ENCODE measurements at regions not wholly inside any gene's neighbourhood (a gene's known extent, or its start where the extent isn't known, plus 50 kb on each side); places are given as distances from the start of the nearest gene placed in this dataset.
"Not testable (repeated sequence)": the region's sequence is repeated elsewhere in the genome, so short reads cannot be mapped to it uniquely, and the experiment has no call there.

DNA sequence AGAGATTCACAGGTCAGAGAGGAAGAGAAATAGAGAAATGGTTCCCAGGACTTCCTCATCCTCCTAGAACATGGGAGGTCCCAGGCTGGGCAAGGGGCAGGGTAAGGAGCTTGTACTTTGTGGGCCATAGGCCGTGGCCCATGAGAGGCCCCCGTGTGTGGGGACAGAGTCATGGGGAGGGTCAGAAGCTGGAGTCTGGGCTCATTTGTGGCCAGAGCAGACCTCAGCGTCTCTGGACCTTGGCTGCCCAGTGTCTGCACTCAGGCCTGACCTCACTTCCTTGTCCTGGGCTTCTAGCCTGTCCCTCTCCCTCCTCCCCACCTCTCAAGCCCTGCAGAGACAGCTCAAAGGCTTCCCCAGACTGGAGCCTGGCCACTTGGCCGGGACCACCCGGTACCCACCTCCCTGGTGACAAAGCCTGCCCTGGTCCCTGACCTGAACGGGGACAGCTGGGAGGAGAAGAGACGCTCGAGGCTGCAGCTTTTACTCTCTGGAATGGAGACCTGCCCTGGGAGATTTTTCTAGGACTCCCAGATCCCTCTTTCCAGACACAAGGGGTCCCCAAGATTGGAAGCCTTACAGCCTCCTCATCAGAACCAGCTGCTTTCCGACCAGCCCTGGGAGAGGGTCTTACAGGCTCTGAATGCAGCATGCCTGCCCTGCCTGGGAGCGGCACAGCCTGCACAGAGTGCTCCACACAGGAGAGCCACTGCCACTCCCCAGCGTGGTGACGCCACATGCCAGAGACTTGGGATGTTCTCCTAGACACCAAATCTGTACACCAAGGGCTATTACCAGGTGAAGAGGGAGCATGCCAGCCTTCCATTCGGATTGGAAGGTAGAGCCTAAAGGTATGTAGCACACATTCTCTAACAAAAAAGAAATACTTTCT, 569.0 kb upstream of the B3GAT1 start:
- no peak for DNase-seq (ENCODE audit: low spot score)

DNA sequence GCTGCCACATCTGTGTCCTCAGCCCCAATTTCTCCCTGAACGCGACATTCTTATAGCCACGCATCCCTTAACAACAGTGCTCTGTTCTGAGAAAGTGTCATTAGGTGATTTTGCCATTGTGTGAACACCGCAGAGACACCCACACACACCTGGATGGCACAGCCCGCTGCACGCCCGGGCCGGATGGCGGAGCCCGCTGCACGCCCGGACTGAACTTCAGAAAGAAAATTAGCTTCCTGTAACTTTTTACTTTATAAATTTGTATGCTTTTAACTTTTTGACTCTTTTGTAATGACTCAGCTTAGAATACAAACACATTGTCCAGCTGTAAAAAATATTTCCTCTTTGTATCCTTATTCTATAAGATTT, 567.0 kb upstream of the B3GAT1 start:
- not testable (repeated sequence) for DNase-seq (ENCODE audit: low spot score)

DNA sequence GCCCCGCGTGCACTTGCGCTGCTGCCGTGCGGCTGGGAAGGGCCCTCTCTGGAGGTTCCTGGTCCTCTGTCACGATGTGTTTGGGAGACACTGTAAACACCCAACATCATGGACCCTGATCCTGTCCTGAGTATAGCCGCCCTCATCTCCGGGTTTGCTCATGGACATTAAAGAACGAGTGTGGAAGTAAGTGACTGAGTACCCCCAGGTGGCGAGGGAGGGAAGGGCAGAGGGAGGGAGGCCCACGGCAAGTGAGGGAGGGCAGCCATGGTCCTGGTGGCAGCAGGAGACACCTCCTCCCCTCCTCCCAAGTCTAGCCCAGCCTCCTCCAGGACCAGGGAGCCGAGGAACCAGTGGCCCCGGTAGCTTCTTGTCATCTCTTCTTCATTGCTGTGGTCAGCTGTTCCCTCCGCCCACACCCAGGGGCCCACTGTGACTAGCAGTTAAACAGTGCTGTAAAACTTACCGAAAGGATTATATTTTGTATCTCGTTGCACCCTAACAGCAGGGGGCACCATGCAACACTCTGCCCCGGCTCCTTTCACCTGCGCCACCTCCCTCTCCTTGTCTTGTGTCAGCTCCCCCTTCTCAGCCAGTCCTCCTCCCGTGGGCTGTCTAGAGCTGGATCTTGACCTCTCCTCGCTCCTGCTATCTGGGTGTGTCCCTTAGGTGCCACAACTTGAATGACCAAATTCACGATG, 566.5 kb upstream of the B3GAT1 start:
- DNase-seq (ENCODE audit: low spot score), result no peak

DNA sequence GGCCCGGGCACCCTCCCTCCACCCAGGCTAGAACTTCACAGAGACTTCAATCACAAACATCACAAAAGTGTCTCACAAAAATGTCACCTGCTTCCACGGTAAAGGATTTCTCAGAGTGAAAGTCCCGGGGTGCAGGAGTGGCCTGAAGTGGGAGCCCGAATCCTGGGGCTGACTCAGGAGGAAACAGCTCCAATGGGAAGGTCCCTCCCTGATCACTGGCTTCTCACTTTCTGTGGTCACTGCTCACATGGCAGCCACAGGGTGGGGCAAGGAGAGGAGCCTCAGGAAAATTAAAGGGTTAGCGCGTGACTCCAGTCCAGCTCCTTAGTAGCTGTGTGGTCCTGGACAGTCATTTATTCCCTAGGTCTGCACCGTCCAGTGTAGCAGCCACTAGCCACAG, 564.5 kb upstream of the B3GAT1 start:
- DNase-seq (ENCODE audit: low spot score), result no peak

DNA sequence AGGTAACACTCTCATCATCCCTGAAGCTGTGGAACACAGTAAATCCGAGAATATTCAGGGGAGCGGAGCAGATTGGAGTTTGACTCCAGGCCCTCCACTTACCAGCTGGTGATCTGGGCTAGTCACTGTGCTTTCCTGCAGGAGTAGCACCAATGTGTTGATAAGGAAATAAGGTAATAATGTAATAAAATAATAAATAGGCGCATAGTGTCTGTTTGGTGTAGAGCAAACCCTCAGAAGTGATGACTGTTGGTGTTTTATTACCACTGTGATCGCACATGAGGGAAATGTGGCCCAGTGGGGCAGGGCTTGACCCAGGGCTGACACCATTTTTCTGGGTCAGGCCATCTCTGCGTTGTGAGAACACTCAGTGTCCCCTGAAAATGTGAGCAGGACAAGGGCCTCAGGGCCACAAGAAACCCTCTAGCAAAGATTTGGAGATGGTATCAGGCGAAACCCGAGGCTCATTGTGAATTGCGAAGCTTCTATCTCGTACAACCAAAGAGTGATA, 563.9 kb upstream of the B3GAT1 start:
- no peak for DNase-seq (ENCODE audit: low spot score)

DNA sequence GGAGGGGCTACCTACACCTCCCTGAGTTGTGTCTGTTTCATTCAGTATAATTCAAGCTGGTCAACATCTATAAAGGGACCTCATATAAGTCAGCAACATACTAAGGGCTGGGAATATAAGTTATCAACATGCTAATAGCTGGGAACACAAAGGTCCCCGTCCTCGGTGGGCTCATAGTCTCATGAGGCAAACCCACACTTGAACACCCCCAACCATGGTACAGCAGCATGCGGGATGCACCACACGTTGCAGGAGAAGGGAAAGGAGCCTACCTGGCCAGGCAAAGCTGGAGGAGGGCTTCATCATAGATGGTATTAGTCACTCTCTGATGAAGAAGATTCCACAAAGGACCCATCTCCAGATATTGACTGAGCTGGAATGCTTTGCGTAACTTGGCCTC, 561.8 kb upstream of the B3GAT1 start:
- DNase-seq (ENCODE audit: low spot score), result no peak

DNA sequence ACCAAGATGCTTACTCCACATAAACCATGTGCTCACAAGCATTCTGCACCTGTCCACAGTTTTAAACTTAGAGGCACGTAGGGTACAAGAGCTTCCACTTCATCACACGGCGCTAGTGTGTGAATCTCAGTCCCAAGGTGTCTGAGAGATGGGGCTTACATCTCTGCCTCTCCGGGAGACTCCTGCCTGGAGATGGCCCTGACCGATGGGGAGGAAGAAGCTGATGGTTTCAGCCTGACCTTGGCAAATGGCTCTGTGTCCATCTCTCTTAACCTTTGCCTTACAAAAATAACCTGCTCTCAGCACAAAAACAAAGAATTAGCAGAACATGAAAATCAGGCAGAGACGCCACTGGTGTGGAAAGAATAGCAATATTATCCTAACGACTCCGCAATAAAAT, 559.3 kb upstream of the B3GAT1 start:
- DNase-seq (ENCODE audit: low spot score), result no peak

DNA sequence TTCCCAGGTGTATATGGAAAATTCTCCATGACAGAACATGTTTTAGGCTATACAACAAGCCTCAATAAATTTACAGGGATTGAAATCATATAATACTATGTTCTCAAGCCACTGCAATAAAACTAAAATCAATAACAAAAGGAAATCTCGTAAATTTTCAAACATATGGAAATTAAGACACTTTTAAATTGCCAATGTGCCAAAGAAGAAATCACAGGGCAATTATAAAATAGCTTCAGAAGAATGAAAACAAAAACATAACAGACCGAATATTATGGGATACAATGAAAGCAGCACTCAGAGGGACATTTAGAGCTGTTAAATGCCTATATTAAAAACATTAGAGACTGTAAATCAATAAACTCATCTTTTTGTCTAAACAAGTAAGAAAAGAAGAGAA, 555.7 kb upstream of the B3GAT1 start:
- DNase-seq (ENCODE audit: low spot score), result no peak

DNA sequence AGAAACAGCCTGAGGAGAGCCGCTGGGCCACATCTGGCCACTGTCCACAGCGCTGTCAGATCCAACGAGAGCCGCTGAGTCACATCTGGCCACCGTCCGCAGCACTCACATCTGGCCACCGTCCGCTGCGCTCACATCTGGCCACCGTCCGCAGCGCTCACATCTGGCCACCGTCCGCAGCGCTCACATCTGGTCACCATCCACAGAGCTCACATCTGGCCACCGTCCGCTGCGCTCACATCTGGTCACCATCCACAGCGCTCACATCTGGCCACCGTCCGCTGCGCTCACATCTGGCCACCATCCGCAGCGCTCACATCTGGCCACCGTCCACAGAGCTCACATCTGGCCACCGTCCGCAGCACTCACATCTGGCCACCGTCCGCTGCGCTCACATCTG, 549.3 kb upstream of the B3GAT1 start:
- not testable (repeated sequence) for DNase-seq (ENCODE audit: low spot score)

DNA sequence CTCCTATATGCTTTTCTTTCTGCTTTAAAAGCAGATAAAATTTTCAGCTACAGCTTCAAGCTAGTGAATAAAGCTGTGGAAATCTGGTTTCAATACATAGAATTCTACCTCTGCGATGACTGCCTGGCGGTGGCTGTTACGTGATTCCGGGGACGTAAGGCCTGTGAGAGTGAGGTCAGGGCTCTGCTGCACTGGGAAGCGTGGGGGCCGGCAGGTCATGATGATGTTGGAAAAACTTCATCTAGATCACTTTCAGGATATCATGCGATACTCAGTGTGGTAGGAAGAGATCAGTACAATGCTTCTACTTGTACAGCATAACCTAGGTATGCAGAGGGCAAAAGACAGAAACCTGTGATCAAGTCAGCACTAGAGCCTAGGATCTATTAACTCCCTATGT, 546.8 kb upstream of the B3GAT1 start:
- DNase-seq (ENCODE audit: low spot score), result no peak

DNA sequence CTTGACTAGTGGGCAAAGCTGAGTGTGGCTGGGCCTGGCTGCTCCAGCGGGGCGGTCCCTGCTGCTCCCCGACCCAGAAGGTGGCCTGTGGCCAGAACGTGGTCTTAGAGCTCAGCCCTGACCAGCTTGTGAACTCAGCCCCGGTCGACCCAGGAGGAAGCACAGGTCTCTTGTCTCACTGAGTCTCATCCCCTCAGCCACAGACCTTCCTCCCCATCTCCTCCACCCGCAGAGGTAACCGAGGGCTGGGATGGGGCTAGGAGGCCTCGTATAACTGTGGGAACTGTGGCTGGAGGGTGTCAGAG, 546.2 kb upstream of the B3GAT1 start:
- DNase-seq (ENCODE audit: low spot score), result no peak

DNA sequence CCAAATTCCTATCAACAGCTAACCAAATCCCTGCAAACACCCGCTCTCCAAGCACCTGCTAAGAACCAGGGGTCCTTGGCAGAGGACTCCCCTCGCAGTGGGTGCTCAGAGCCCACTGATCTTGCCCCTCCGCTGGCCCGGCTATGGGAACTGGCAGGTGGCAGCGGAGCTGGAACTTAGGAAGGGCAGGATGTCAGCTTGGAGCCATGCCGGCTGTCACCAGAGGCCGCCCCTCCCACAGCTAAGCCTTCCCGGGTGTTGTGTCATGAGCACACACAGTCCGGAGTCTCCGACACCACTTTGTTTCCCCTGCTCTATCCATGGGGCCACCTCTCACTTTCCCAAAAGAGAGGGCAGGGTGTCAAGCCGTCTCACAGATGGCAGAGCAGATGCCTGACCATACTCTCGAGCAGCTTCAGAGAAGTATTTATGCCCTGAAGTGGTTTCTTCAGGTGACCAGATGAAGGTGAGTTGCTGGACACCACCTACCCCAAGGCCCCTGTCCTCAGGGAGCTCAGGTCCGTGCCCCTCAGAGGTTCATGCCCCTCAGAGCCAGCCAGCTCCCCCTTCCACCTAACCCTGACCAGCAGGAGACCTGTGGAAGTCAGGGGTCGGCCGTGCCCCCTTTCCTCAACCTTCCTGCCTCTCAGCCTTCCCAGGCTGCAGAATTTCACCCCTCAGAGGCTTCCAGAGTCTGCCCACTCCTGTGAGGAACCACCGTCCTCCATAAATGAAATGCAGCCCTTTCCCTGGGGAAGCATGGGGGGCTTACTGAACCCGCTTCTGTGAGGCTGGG, 545.7 kb upstream of the B3GAT1 start:
- DNase-seq (ENCODE audit: low spot score), result no peak

DNA sequence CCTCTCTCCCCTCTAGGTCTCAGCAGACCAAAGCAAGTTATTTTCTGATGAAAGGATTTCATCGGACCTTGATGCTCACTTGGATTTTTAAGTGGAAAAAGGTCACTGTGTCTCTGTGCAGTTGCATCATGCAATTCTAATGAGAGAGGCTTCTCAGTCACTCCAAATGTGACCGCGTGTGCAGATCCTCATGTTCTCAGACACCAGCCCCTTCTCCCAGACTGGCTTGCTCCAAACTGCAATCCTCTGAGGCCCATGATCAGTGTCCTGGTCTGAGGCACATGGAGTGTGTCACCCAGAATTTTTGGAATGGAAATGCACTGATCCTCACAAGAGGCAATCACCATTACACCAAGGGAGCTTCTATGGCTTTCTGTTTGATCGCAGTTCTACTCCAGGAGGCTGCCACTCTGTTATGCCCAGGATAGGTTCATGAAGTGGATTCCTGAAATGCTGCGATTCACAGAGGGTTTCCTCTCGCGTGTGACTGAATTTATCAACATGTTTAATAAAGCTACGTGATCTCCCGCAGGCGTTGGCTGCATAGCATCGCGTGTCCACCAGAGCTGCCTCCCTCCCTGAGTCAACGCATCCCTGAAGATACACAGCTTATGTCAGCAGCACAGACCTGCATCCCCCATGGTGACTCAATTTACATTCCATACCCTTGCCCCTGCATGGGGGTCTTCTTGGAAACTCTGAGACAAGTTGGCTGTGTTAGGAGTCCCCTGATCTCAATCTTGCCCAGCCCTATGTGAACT, 544.6 kb upstream of the B3GAT1 start:
- no peak for DNase-seq (ENCODE audit: low spot score)

DNA sequence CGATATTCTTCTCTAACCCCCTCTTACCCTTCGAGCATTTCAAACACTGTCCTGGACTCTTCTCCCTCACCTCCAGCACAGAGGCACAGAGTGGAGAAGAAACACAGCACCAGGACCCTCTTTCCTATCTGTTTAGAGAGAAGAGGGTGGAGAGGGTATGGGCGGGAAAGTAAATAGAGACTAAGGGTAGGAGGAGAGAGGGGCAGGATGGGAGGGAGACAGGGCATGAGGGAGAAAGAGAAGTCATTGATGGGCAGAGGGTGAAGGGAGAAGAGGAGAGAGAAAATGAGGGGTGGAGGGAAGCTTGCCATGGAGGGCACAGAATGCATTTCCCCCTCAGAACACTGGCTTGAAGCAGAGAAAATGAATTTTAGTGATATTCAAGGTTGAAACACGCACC, 543.9 kb upstream of the B3GAT1 start:
- DNase-seq (ENCODE audit: low spot score), result not testable (repeated sequence)

DNA sequence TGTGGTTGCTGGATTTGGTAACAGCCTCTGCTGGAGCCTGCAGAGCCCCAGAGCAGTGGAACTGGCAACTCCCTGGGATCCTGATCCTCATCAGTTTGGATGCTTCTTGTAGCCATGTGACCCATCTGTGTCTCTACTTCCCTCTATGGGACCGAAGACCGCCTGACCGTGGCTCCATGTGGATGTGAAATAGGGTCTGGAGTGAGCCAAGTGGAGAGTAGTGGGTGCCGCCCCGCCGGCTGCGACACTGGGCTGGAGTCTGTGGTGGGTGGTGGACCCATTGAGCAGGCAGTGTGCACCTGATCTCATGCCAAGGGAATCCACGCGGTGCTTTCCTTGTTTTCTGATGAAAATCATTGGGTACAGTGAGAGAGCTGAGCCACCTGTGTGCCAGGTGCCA, 543.2 kb upstream of the B3GAT1 start:
- DNase-seq (ENCODE audit: low spot score), result no peak

DNA sequence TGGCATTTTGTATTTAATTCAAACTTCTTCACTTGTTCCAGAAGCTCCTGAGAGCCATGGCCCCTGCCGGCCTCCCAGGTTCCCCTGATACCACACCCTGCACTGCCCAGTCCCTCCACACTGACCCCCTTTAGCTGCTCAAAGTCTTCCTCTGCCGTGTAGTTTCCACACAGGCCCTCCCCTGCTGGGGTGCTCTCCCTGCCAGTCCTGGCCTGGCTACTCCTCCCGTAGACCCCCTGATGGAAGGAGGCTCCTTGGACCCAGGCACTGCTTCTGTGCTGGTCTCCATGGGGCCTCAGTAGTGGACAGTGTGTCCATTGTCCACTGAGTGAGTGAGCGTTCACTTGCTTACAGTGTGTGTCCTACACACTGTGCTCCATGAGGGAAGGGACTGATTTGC, 542.4 kb upstream of the B3GAT1 start:
- DNase-seq (ENCODE audit: low spot score), result not testable (repeated sequence)

DNA sequence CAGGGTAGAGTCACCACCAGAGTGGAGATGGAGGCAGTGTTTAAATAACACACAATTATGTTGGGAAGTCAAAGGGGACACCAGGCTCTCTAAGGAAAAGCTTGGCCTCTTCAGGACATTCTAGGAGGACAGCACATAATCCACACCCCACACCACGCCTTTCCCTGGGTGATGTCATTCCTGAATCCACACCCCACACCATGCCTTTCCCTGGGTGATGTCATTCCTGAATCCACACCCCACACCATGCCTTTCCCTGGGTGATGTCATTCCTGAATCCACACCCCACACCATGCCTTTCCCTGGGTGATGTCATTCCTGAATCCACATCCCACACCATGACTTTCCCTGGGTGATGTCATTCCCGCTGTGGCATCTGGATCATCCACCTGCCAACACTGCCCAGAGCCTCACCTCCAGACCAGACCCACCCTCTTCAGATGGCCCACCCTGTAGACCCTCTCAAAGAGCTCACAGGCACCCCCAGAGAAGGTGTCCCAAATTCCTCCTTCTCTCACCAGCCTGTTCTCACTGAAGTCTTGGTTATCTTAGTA, 541.5 kb upstream of the B3GAT1 start:
- DNase-seq (ENCODE audit: low spot score), result not testable (repeated sequence)

DNA sequence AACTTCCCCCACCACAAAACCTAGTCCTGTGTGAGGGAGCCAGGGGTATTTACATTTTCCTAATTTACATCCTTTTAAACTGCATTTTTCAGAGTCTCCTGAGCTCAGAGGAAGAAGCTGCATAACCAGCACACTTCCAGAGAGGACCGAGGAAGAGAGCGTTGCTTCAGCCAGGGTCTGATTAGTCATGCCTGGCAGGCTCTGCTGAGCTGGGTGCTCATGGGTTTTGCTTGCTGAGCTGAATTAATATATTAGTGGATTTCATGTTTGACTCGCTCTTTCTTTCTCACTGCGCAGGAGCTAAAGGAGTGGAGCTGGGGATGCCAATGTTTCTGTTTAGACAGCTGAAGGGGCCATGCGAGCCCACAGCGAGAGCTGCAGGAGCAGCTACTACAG, 539.3 kb upstream of the B3GAT1 start:
- no peak for DNase-seq (ENCODE audit: low spot score)

DNA sequence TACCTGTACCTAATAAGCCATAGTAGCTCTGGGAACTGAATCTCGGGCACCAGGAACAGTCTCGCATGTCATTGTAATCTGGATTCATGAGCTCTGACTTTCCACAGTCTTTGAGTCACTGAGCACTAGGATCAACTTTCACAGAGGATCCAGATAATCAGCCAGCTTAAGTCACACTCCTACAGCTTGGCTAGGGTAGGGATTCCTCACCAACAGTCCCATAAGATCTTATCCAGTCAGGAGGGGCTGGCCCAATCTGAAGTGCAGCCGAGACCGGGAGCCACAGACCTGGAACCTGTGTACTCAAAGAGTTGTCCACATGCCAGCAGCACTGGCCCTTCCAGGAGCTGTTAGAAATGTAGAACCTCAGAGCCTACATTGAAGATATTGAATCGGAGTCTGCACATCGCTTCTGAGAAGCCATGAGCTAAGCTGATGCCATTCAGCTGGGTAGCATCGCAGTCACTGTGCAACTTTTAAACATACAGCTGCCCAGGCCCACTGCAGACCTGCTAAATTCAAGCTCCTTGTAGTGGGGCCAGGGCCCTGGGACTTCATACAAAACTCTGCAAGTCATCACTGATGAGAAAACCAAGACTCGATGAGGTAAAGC, 538.8 kb upstream of the B3GAT1 start:
- no peak for DNase-seq (ENCODE audit: low spot score)
